HG02840 (cell line): ENCODE measurements at regions not wholly inside any gene's neighbourhood (a gene's known extent, or its start where the extent isn't known, plus 50 kb on each side); places are given as distances from the start of the nearest gene placed in this dataset.

Experiments
- ATAC-seq: cut with Tn5 transposase; IDR thresholded peaks from one replicate; pipeline ENCODE4 v1.9.1; 2021; ENCODE audit warnings: mild to moderate bottlenecking, moderate library complexity, moderate number of reproducible peaks; ENCODE audit not compliant: unreplicated experiment, low FRiP score

DNA sequence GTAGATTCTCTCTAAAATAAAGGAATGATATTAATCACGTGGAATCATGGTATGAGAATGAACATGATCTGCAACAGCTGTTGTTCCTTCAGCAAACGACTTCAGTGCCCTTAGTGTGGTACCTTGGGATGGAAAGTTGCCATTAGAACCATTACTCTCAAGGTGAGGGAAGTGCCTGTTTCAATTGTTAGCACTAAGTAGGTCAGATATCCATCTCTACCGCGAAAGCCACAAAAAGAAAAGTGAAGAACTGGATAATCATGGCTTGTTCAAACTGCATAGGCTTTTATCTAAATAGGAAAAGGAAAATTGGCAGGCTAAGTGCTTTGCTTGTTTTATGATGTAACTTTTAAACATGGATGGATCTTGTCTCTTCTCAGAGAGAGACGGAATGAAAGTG, 380.7 kb downstream of the MRPS30 start:
- ATAC-seq: no peak

DNA sequence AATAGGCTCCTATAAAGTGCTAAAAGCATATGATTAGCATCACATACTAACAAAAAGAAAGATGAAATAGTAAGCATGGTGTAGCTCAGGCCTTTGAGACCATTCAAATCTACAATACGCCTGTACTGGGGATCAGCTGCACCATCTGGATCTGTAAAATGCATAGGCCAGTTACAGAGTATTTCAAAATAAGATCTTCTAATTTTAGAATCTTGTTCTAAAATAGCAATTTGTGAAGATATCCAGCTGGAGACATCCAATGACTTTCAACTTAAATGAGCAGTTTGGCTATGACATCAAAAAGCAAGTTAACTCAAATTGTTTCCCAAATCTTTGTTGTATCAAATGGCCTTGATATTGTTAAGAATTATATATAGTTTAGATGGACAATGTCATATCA, 386.3 kb downstream of the MRPS30 start:
- ATAC-seq: no peak
